ENCODE measurements at regions not wholly inside any gene's neighbourhood (a gene's known extent, or its start where the extent isn't known, plus 50 kb on each side); places are given as distances from the start of the nearest gene placed in this dataset.

- Mint-ChIP-seq H3K36me3 (ENCODE audit: insufficient read depth, unreplicated experiment) (no peaks in the 10 kb centered on the region), H3K27me3 (ENCODE audit: unreplicated experiment) (no peaks in the 10 kb centered on the region), H3K4me3 (ENCODE audit: low read depth, unreplicated experiment) (no peak overlapping the region), H3K4me1 (ENCODE audit: low read depth, unreplicated experiment) (no peaks in the 10 kb centered on the region), H3K27ac (ENCODE audit: unreplicated experiment) (no peak overlapping the region), H3K9me3 (ENCODE audit: low read depth, unreplicated experiment) (no peaks in the 10 kb centered on the region)
- DNase-seq: no peak
- BruUV-seq (replicated peaks): no TSS peak
- CTCF ChIA-PET: no interaction called here
- TF ChIP-seq CTCF (IDR thresholded peaks at IDR 0.05; ENCODE audit: unreplicated experiment): no peak
- intact Hi-C loops (cut with micrococcal nuclease; ENCODE audit: unreplicated experiment): no loop called here
Observed at GRCh38 chr13:108444448-108444847, 174.9 kb downstream of the TNFSF13B start.

GRCh38 chr13:108448891-108449290, 179.4 kb downstream of the TNFSF13B start:
- BruUV-seq (replicated peaks): no TSS peak
- Mint-ChIP-seq H3K27ac (ENCODE audit: unreplicated experiment) (no peak overlapping the region), H3K4me3 (ENCODE audit: low read depth, unreplicated experiment) (no peak overlapping the region), H3K36me3 (ENCODE audit: insufficient read depth, unreplicated experiment) (no peaks in the 10 kb centered on the region), H3K9me3 (ENCODE audit: low read depth, unreplicated experiment) (no peaks in the 10 kb centered on the region), H3K4me1 (ENCODE audit: low read depth, unreplicated experiment) (no peaks in the 10 kb centered on the region), H3K27me3 (ENCODE audit: unreplicated experiment) (no peaks in the 10 kb centered on the region)
- intact Hi-C loops (cut with micrococcal nuclease; ENCODE audit: unreplicated experiment): no loop called here
- CTCF ChIA-PET: no interaction called here
- DNase-seq: no peak
- no peak for TF ChIP-seq CTCF (IDR thresholded peaks at IDR 0.05; ENCODE audit: unreplicated experiment)

DNA sequence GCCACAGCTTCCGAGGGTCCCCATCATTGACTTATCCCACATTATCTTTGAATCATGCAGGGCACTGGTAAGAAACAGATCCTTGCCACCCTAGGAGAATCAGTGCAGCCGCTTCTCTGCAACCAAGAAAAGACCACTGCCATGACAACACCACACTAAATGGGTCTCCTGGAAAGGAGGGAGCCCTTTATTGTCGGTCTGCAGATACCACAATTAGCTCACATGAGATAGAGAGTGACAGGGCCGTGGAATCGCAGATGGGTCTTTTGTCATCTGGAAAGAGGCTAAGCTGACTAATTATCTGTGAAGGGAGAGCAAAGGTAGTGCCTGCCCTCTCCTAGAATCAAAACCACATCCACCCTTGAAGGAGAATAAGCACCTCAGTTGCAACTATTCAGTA, 178.3 kb upstream of the MYO16 start:
- Mint-ChIP-seq H3K4me3 (ENCODE audit: low read depth, unreplicated experiment) (no peak overlapping the region), H3K4me1 (ENCODE audit: low read depth, unreplicated experiment) (no peaks in the 10 kb centered on the region), H3K27ac (ENCODE audit: unreplicated experiment) (no peak overlapping the region), H3K36me3 (ENCODE audit: insufficient read depth, unreplicated experiment) (no peaks in the 10 kb centered on the region), H3K27me3 (ENCODE audit: unreplicated experiment) (no peaks in the 10 kb centered on the region), H3K9me3 (ENCODE audit: low read depth, unreplicated experiment) (no peaks in the 10 kb centered on the region)
- TF ChIP-seq CTCF (IDR thresholded peaks at IDR 0.05; ENCODE audit: unreplicated experiment): no peak
- no peak for DNase-seq
- CTCF ChIA-PET: no interaction called here
- intact Hi-C loops (cut with micrococcal nuclease; ENCODE audit: unreplicated experiment): no loop called here
- no TSS peak for BruUV-seq (replicated peaks)

DNA sequence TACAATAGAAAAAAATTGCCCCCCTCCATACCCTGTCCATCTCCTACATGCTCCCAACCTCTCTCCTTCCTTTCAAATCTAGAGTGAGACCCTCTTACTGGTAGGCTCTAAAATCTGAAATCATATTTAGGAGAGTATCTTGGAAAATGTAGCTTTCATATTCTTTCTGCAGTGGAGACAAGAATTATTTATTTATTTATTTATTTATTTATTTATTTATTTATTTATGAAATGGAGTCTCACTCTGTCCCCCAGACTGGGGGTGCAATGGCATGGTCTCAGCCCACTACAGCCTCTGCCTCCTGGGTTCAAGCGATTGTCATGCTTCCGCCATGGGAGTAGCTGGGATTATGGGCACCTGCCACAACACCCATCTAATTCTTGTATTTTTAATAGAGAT, 174.1 kb upstream of the MYO16 start:
- Mint-ChIP-seq H3K36me3 (ENCODE audit: insufficient read depth, unreplicated experiment) (no peaks in the 10 kb centered on the region), H3K9me3 (ENCODE audit: low read depth, unreplicated experiment) (no peaks in the 10 kb centered on the region), H3K4me3 (ENCODE audit: low read depth, unreplicated experiment) (no peak overlapping the region), H3K27ac (ENCODE audit: unreplicated experiment) (no peak overlapping the region), H3K4me1 (ENCODE audit: low read depth, unreplicated experiment) (no peaks in the 10 kb centered on the region), H3K27me3 (ENCODE audit: unreplicated experiment) (no peaks in the 10 kb centered on the region)
- CTCF ChIA-PET: no interaction called here
- no TSS peak for BruUV-seq (replicated peaks)
- intact Hi-C loops (cut with micrococcal nuclease; ENCODE audit: unreplicated experiment): no loop called here
- no peak for TF ChIP-seq CTCF (IDR thresholded peaks at IDR 0.05; ENCODE audit: unreplicated experiment)
- DNase-seq: no peak

- H3K9me3 Mint-ChIP-seq (ENCODE audit: low read depth, unreplicated experiment): peaks cover 3% of the 10 kb centered on the region
- TF ChIP-seq CTCF (IDR thresholded peaks at IDR 0.05; ENCODE audit: unreplicated experiment): no peak
- peaks cover 9% of the 10 kb centered on the region for H3K4me1 Mint-ChIP-seq (ENCODE audit: low read depth, unreplicated experiment)
- no peak overlapping the region for H3K4me3 Mint-ChIP-seq (ENCODE audit: low read depth, unreplicated experiment)
- no TSS peak for BruUV-seq (replicated peaks)
- H3K36me3 Mint-ChIP-seq (ENCODE audit: insufficient read depth, unreplicated experiment): no peaks in the 10 kb centered on the region
- CTCF ChIA-PET: no interaction called here
- intact Hi-C loops (cut with micrococcal nuclease; ENCODE audit: unreplicated experiment): no loop called here
- DNase-seq: no peak
- H3K27me3 Mint-ChIP-seq (ENCODE audit: unreplicated experiment): no peaks in the 10 kb centered on the region
- no peak overlapping the region for H3K27ac Mint-ChIP-seq (ENCODE audit: unreplicated experiment)
Observed at GRCh38 chr13:108460043-108460442, 169.4 kb upstream of the MYO16 start.

Measured in Calu3 (cell line).